ENCODE measurements at regions not wholly inside any gene's neighbourhood (a gene's known extent, or its start where the extent isn't known, plus 50 kb on each side); places are given as distances from the start of the nearest gene placed in this dataset.

DNA sequence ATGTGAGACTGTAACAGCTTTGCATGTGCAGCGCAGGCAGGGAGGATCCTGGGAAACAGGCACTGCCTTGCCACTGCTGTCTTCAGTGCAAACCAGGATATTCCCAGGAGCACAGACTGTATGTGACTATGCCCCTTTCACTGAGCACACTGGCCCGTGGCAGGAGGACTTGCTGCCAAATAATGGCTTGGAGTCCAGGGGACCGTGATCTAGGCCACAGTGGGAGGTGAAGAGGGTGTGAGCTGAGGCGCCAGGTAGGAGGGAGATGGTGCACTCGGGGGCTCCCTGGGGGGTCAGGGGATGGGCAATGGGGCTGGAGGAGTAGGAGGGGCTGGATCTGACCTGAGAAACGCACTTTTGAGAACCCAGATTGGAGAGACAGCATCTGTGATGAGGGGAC, 193.4 kb upstream of the ZNF32 start:
- TF ChIP-seq POLR2A (IDR thresholded peaks at IDR 0.05; ENCODE audit: control extremely low read depth in 1 of 2, low read depth in 2 of 2, low read length in 2 of 2) (no peak), TEAD4 (IDR thresholded peaks at IDR 0.05; ENCODE audit: low read depth, low read length) (no peak), GTF2F1 (IDR thresholded peaks at IDR 0.05; ENCODE audit: borderline replicate concordance, low read depth, low read length) (no peak), SAP30 (IDR thresholded peaks at IDR 0.05; ENCODE audit: insufficient read depth, insufficient replicate concordance, low read length) (no peak), CHD2 (IDR thresholded peaks at IDR 0.05; ENCODE audit: low read length) (no peak)
- TF ChIP-seq, protein P1, sequence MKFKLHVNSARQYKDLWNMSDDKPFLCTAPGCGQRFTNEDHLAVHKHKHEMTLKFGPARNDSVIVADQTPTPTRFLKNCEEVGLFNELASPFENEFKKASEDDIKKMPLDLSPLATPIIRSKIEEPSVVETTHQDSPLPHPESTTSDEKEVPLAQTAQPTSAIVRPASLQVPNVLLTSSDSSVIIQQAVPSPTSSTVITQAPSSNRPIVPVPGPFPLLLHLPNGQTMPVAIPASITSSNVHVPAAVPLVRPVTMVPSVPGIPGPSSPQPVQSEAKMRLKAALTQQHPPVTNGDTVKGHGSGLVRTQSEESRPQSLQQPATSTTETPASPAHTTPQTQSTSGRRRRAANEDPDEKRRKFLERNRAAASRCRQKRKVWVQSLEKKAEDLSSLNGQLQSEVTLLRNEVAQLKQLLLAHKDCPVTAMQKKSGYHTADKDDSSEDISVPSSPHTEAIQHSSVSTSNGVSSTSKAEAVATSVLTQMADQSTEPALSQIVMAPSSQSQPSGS (IDR thresholded peaks at IDR 0.05; ENCODE audit: low read length) = no peak
- TF ChIP-seq, protein P2, sequence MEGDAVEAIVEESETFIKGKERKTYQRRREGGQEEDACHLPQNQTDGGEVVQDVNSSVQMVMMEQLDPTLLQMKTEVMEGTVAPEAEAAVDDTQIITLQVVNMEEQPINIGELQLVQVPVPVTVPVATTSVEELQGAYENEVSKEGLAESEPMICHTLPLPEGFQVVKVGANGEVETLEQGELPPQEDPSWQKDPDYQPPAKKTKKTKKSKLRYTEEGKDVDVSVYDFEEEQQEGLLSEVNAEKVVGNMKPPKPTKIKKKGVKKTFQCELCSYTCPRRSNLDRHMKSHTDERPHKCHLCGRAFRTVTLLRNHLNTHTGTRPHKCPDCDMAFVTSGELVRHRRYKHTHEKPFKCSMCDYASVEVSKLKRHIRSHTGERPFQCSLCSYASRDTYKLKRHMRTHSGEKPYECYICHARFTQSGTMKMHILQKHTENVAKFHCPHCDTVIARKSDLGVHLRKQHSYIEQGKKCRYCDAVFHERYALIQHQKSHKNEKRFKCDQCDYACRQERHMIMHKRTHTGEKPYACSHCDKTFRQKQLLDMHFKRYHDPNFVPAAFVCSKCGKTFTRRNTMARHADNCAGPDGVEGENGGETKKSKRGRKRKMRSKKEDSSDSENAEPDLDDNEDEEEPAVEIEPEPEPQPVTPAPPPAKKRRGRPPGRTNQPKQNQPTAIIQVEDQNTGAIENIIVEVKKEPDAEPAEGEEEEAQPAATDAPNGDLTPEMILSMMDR (IDR thresholded peaks at IDR 0.05; ENCODE audit: control extremely low read depth in 1 of 3, insufficient read depth in 1 of 3, low read depth in 1 of 3, low read length in 3 of 3) = no peak

Measured in H1 (cell line).